Right ventricle myocardium superior (tissue), 1 donor: ENCODE measurements at regions not wholly inside any gene's neighbourhood (a gene's known extent, or its start where the extent isn't known, plus 50 kb on each side); places are given as distances from the start of the nearest gene placed in this dataset.

Source experiments
- ATAC-seq: fragments of 200-7000 bp; cut with Tn5 transposase; one replicate; pipeline ENCODE4 v1.9.1; 2020; ENCODE audit warnings: mild to moderate bottlenecking; ENCODE audit not compliant: poor library complexity
- DNase-seq: peaks from one replicate; pipeline ENCODE4 v3.0.0-alpha.2; 2020
- intact Hi-C: fragments of 100-400 bp; cut with DNase I; formaldehyde crosslinking; loops from one replicate; pipeline ENCODE4 v1.11.2; 2022
- donor health status: DM: no; HTN: yes; CAD: no; lungs with severe emphysema.

- no peak for DNase-seq
- intact Hi-C loops = no loop called here
- no peak for ATAC-seq
Measured at GRCh38 chr5:33041586-33041985, 330.5 kb downstream of the NPR3 start.

- no peak for DNase-seq
- intact Hi-C loops = no loop called here
Measured at GRCh38 chr5:33043343-33043997, 332.3 kb downstream of the NPR3 start.

DNA sequence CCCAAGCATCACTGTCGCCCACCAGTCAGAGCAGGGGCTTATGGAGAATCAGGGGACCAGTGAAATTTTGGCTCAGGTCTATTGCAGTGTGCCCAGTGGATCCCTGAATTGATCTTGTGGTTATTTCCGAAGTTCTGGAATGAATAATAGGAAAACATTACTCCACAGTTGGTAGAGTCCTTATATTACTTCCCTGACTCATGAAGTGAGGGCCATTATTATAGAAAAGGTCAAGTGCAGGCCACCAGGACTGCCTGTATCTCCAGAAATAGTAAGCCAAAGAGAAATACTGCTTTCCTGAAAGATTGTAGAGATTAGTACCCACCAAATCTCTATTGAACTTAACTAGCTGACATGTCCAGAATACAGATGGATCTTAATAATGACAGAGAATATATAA lies 335.0 kb downstream of the NPR3 start:
- intact Hi-C loops = no loop called here
- no peak for DNase-seq
- no peak for ATAC-seq

More at GRCh38 chr5:33043343-33043997, 332.3 kb downstream of the NPR3 start:
- ATAC-seq = no peak

GRCh38 chr5:33048315-33048714 lies 337.2 kb downstream of the NPR3 start:
- ATAC-seq = no peak
- no peak for DNase-seq
- intact Hi-C loops = no loop called here

DNA sequence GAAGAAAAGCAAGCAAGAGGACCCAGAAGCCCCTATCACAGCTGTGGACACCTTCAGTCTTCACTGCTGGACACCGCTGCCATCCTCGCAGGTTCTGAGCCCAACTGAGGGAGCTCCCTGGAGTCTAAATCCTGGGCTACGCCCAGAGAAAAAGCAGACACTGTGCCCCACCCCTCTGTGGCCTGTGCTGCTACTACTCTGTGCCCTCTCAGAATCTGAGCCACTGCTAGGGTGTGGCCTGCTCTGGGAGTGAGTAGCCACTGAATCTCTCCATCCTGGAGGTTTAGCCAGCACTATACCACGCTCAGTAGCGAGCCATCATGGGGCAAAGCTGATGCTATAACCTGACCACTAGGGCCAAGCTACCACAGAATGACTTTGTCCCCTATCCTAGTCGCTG lies 338.2 kb downstream of the NPR3 start:
- intact Hi-C loops = no loop called here
- DNase-seq (no peak), ATAC-seq (no peak)

DNA sequence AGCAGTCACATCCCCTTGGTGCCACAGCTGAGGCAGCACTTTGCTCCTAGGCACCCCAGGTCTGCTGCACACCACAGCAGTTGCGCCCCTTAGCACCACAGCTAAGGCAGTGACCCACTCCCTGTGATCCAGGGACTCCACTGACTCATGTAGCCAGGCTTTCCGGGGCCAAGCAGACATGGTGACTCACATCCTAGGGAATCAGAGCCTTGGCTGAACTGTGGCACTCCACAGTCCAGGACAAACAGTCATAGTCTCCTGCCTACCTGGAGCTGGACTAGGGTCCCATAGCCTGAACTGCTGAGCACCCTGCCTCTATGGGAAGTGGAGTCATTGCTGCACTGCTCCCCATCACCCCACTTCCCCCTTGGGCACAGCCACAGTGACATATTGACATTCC lies 338.7 kb downstream of the NPR3 start:
- ATAC-seq (no peak), DNase-seq (no peak)
- intact Hi-C loops = no loop called here

GRCh38 chr5:33059081-33059480 lies 348.0 kb downstream of the NPR3 start:
- intact Hi-C loops = no loop called here

DNA sequence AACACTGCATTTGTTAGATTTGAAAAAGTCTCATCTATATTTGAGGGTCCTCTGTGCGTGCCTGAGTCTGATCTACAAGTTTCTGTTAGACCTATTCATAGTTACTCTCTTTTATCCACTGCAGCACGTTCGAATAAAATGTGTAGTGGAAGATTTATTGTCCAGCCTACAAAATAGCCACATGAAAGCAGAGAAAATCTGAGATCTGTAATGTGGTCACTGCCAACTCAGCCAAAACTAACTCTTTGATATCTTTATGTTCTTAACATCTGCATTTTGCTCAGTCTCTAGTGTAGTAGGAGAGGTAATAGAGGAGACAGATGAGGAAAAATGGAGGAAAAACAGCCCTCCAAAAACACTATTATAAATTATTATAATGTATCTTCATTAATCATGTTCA lies 354.0 kb downstream of the NPR3 start:
- ATAC-seq (no peak), DNase-seq (no peak)
- intact Hi-C loops = no loop called here

More at GRCh38 chr5:33059081-33059480, 348.0 kb downstream of the NPR3 start:
- DNase-seq (no peak), ATAC-seq (no peak)

DNA sequence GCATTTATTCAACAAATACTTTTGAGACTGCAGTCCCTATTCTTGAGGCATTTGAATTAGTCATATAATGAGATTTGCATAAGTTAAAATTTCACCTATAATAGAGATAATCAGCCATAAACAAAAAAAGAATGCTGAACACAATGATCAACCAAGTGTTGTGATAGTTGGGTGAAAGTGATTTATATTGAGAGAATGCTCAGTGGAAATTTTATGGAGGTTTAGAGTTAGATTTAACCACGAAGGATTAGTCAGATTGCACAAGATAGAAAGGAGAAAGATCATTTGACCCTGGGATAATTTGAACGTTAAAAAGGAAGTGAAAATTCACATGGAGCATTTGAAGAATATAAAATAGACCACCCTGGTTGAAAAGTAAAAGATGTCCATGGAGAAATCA lies 356.2 kb downstream of the NPR3 start:
- no peak for DNase-seq
- no peak for ATAC-seq
- intact Hi-C loops = no loop called here

- ATAC-seq (no peak), DNase-seq (no peak)
- intact Hi-C loops = no loop called here
Measured at GRCh38 chr5:33068786-33069185, 357.7 kb downstream of the NPR3 start.

DNA sequence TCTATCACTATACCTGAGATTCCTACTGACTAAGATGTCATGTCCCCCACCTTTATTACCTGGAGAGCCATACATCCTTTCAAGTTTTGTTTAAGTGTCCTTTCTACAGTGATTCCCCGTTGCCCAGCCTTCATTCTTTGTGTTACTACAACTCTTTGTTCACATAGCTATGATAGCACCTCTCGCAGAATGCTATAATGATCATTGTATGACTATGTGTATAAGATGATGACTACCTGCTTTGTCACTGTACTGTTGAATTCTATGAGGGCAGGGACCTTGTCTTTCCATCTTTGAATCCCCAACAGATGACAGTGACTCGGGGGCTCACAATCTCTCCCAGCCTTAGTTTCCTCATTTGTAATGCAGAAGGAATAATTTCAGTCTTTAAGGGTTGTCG lies 361.2 kb downstream of the NPR3 start:
- intact Hi-C loops = no loop called here
- ATAC-seq (no peak), DNase-seq (no peak)

GRCh38 chr5:33072726-33073125 lies 361.6 kb downstream of the NPR3 start:
- ATAC-seq (no peak), DNase-seq (no peak)
- intact Hi-C loops = no loop called here

- ATAC-seq (no peak), DNase-seq (no peak)
- intact Hi-C loops = no loop called here
Measured at GRCh38 chr5:33073881-33074327, 362.8 kb downstream of the NPR3 start.

- intact Hi-C loops = no loop called here
- DNase-seq = no peak
Measured at GRCh38 chr5:33074548-33074947, 363.4 kb downstream of the NPR3 start.

GRCh38 chr5:33075731-33076130 lies 364.6 kb downstream of the NPR3 start:
- DNase-seq (no peak), ATAC-seq (no peak)
- intact Hi-C loops = no loop called here

More at GRCh38 chr5:33074548-33074947, 363.4 kb downstream of the NPR3 start:
- no peak for ATAC-seq

GRCh38 chr5:33079548-33079947 lies 361.2 kb upstream of the TARS1 start:
- peak; percentile 83 for ATAC-seq
- intact Hi-C loops = no loop called here
- no peak for DNase-seq

- DNase-seq (no peak), ATAC-seq (peak; percentile 61)
- intact Hi-C loops = no loop called here
Measured at GRCh38 chr5:33080287-33080686, 360.5 kb upstream of the TARS1 start.

GRCh38 chr5:33088176-33088575 lies 352.6 kb upstream of the TARS1 start:
- no peak for DNase-seq
- intact Hi-C loops = no loop called here
- no peak for ATAC-seq

DNA sequence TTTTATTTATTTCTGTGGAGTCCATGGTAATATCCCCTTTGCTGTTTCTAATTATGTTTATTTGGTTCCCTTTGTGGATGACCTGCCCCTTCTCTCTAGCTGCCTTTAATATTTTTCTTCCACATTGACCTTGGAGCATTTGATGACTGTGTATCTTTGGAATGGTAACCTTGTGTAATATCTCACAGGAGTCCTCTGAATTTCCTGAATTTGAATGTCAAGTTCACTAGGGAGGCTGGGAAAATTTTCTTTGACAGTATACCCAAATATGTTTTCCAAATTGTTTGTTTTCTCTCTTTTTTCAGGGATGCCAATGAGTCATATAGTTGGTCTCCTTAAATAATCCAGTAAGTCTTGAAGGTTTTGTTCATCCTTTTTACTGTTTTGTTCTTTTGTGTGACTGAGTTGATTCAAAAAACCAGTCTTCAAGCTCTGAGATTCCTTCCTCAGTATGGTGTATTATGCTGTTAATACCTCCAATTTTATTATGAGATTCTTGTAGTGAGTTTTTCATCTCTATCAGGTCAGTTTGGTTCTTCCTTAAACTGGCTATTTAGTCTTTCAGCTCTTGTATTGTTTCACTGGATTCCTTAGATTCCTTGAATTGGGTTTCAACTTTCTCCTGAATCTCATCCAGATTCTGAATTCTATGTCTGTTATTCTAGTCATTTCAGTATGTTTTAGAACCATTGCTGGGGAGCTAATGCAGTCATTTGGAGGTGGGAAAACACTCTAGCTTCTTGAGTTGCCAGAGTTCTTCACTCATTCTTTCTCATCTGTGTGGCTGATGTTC lies 349.0 kb upstream of the TARS1 start:
- no peak for ATAC-seq
- intact Hi-C loops = no loop called here
- no peak for DNase-seq

GRCh38 chr5:33092719-33093118 lies 348.0 kb upstream of the TARS1 start:
- no peak for ATAC-seq
- intact Hi-C loops = no loop called here
- no peak for DNase-seq
